Activated naive CD4-positive, alpha-beta T cell treated with Interleukin-2 at 50 U/mL for 16 hours (primary cell): ENCODE measurements at regions not wholly inside any gene's neighbourhood (a gene's known extent, or its start where the extent isn't known, plus 50 kb on each side); places are given as distances from the start of the nearest gene placed in this dataset.
"Not testable (repeated sequence)": the region's sequence is repeated elsewhere in the genome, so short reads cannot be mapped to it uniquely, and the experiment has no call there.

Experiments used
- DNase-seq: peaks from one replicate; pipeline ENCODE4 v3.0.0-alpha.2; 2020

- DNase-seq: no peak
Observed at GRCh38 chr10:44749151-44749550, 162.0 kb upstream of the TMEM72 start.

DNA sequence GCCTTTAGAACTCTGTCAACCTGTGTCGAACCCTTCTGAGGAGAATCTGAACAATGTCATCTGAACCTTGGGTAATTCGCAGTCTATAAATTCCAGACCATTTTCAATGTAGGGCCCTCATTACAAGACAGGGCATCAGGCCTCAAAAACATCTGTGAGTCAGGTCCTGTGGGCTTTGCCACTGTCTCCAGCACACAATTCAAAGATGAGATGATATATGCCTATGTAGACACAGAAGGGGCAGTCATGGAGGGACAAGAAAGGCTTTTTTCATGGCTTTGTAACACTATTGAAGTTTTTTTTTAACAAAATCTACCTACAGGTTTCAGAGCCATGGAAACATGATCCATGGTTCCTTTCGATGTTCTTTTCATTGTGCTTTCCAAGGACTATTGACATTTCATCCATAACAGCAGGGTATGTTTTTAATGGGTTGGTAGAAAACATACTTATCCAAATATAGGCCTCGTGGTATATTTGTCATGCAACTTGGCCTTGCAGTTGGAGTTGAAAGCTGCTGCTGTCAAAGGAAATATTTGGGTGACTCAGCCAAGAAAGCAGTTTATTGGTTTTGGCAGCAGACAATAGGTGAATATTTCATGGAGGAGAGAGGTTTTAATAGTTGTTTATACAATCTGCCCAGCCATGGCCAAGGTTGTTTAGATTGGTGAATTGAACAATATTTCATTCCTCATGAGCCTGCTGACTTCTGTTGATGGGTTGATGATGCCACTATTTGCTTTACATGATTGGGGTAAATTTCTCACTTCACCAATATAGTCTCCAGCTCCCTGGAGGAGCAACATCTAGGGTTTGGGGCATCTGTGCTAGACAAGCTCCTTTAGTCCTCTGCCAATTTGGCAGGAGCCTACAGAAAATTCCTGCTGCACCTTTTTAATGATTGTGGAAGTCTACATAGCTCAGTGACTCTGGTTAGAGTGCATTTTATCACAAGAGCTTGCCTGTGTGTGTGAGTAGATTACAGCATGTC is 158.4 kb upstream of the TMEM72 start:
- no peak for DNase-seq

- not testable (repeated sequence) for DNase-seq
Observed at GRCh38 chr10:44754355-44754754, 156.8 kb upstream of the TMEM72 start.

DNA sequence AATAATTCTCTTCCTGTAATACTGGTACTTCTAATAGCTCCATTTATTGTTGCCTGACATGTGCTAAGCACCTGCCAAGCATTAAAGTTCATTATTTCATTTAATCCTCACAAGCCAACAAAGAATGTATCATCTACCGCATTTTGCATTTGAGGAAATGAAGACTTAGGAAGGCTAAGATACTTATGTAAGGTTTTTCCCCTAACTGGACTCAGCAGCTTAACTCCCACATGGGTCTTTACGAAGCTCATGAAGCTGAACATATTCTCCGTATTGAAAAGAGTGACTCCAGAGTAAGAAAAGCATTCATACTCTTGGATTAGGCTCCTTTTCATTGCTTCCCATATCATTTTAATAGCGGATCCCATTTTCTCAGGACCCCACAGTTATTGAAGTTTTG is 155.7 kb upstream of the TMEM72 start:
- no peak for DNase-seq

- DNase-seq: no peak
Observed at GRCh38 chr10:44756216-44756615, 154.9 kb upstream of the TMEM72 start.

DNA sequence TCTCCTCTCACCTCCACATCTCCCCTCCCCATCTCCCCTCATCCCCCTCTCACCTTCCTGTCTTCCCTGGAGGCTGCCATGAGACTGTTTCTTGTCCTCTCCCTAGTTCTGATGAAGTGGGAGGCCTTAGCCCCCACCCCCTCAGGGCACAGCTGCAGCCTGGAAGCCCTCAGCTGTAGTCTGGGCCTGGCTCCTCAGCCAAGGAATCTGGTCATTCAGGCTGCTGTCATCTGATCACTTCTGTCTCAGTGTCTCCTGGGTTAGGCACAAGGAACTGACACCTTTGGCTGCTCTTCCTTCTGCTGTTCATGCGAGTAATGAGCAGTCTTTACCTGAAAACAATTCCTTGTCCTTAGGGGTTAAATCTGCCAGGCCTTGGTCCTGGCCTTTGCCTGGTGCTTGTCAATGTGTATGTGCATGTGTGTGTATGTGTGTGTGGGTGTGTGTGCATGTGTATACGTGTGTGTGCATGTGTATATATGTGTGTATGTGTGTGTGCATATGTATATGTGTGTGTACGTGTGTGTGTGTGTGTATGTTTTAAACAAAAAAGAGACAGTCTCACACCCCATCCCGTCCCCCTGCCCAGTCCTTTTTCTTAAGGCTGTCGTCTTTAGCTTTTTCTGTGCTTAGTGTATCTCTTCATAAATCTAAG is 153.5 kb upstream of the TMEM72 start:
- no peak for DNase-seq

DNA sequence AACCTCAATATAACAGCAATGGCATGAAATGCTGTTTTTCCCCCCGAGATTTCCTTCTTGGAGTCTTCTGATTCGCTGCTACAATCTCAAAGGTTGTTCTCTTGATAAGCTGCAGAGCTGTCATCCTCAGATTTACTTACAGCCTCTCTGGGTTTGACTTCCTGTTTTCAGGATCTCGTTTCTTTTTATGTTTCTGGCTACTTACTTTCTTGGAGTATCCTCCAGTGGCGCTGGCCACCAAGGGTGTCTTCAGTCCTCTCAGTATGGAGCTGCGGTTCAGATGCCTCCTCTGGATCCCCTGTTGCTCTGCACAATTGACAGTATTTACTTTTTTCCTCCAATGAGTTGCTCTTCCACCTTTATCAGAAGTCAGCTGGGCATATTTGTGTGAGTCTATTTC is 152.0 kb upstream of the TMEM72 start:
- DNase-seq: no peak

DNA sequence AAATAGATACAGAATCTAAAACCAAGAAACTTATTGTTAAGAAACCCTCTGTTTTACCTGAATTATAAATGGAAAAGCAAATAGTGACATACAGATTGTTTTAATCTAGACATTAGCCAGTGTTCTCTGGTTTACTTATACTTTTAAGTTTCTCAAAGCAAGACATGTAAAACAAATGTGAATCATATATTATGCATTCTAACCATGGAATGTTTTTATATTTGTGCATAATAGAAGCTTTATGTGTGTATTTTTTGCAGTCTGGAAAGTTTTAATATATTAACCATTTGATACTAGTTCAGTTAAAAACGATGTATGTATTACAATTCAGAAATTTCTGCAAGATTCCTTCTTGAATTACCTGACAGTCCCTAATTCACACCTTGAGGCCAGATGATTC is 150.6 kb upstream of the TMEM72 start:
- DNase-seq: no peak

- no peak for DNase-seq
Observed at GRCh38 chr10:44761076-44761475, 150.1 kb upstream of the TMEM72 start.

GRCh38 chr10:44763331-44763730 is 147.8 kb upstream of the TMEM72 start:
- no peak for DNase-seq

- no peak for DNase-seq
Observed at GRCh38 chr10:44765299-44765698, 145.8 kb upstream of the TMEM72 start.

GRCh38 chr10:44766631-44767030 is 144.5 kb upstream of the TMEM72 start:
- DNase-seq: no peak

DNA sequence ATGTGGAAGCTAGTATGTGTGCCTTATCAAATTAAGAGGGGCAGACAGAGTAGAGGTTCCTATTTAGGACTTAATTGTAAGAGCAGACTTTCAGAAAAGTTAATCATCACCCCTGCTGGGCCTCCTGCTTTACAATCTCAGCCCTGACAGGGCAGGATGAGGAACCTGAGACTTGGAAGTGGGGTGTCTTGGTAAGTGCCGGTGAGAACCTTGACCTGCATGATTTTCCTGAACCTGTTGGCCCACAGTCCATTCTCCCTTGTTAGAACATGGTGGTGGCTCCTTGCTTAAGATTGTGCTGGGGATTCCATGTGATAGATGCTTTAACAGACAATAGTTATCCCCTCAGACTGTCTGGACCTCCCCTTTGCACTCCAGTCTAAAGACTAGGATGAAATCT is 141.7 kb upstream of the TMEM72 start:
- no peak for DNase-seq

GRCh38 chr10:44771233-44771995 is 139.7 kb upstream of the TMEM72 start:
- DNase-seq: no peak

GRCh38 chr10:44773565-44773964 is 137.6 kb upstream of the TMEM72 start:
- no peak for DNase-seq

DNA sequence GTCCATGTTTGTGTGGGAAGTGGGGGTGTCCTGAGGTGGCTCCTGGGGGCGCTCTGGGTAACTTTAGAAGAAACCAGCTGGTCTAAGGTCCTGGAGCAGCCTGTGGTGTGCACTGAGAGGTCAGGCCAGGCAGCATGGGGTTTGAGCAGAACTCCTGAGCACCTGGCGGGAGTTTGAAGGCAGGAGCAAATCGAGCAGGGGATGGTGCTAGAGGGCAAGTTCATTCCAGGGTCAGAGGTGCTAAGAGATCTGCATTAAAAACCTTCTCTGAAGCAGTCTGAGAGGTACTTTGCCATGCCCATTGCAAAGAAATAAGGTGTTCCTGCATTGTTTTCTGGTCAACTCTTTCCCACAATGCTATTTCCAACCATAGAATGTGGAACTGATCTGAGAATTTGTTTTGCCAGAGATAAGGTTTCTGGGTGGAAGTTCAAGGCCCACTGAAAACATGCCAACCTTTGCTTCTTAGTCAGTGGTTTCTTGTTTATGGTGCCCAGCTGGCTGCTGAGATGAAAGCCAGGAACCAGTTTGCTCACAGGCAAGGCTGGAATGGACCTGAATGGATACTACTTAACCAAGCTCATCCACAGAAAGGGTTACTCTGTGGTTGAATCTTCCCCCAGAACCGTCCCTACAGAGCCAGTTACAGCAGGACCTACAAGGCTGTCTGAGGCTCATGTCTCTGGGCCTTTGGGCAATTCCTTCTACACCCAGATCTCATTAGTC is 136.3 kb upstream of the TMEM72 start:
- no peak for DNase-seq

- no peak for DNase-seq
Observed at GRCh38 chr10:44775402-44775741, 135.8 kb upstream of the TMEM72 start.

DNA sequence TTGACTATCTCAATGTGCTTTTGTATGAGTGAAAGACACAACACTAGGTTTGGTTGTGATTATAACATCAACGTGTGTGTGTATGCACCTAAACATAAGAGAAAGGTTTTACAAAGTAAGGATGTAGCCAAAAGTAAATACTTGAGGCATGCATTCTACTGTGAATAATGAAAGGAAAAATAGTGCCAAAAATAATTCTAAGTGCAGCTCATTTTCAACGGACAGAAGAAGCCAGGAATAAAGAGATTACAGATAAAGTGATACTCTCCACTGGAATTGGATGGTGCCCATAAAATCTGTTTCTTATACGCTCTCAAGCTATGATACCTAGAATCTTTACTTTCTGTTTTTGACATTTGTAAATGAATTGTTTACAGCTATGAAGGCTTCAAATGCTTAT is 135.0 kb upstream of the TMEM72 start:
- DNase-seq: no peak

DNA sequence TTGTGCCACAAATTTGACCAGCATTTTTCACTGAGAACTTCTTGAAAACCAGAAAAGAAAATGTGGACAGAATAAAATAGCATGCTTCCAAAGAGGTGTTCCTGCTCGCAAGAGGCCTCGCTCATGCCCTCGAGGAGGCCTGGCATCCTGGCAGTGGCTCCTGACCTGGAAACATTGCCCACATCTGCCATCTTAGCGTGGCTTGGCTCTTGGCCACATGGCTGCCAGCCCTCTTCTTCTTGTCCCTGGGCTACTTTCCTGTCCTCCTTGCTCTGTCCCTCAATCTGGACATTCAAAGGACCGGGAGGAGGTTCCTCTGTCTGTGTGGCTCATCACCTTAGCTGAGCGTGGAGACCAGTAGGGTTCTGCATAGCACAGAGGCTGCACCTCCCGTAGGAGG is 131.6 kb upstream of the TMEM72 start:
- DNase-seq: no peak

DNA sequence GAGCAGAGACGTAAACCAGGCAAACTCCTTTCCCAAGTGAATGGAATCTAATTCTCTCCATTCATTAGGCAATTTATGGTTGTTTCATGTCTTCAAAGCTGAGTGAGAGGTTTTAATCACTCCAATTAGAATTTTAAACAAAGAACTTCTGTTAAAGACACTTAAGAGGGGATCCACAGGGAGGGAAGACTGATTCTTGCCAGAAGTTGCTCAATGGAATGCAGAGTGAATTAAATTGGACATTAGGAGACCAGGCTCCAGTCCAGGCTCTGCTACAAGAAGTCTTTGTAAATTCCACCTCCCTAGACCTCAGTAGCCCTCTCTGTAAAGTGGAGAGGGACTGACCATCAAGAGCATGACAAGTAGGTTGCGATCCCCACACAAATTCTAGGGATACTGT is 130.7 kb upstream of the TMEM72 start:
- DNase-seq: no peak

DNA sequence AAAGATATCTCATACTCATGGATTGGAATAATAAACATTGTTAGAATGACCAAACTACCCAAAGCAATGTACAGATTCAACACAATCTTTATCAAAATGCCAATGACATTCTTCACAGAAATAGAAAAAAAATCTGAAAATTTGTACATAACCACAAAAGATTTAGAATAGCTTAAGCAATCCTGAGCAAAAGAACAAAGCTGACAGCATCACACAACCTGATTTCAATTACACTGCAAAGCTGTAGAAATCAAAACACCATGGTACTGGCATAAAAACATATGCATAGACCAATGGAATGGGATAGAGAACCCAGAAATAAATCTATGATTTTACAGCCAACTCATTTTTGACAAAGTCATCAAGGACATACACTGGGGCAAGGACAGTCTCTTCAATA is 130.0 kb upstream of the TMEM72 start:
- DNase-seq: no peak

DNA sequence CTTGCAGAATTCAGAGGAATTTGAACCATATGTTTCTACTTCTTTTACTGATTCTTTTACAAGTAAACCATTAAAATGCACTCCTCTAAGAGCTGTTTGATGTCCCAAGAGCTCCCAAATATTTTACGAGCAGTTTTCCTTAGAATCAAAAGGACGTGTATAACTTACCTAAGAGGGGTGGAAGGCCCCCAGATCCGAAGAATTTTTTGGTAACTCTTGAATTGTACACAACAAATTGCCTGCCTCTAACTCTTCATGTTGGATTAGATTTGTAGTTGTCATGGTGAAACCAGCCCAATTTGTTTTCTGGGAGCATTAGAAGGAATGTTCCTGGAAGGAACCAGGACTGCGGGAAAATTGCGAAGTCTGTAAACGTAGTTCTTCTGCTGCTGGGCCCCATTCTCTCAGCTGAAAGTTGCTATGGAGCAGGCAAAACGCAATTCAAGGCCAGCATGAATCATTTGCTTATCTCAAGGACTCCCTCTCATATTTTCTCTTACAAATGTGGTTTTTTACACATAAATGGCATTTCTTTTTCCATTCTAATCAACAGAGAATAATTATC is 124.8 kb upstream of the TMEM72 start:
- no peak for DNase-seq
